SK-N-SH (cell line): ENCODE measurements at regions not wholly inside any gene's neighbourhood (a gene's known extent, or its start where the extent isn't known, plus 50 kb on each side); places are given as distances from the start of the nearest gene placed in this dataset.

Experiments
- POLR2AphosphoS5 ChIP-seq: IDR thresholded peaks from 2 replicates; pipeline ENCODE4 v1.6.1; 2012; ENCODE audit warnings: low read depth, low read length
- YY1 ChIP-seq: IDR thresholded peaks from 2 replicates; pipeline ENCODE4 v1.4.0; 2012; ENCODE audit warnings: low read depth, mild to moderate bottlenecking

DNA sequence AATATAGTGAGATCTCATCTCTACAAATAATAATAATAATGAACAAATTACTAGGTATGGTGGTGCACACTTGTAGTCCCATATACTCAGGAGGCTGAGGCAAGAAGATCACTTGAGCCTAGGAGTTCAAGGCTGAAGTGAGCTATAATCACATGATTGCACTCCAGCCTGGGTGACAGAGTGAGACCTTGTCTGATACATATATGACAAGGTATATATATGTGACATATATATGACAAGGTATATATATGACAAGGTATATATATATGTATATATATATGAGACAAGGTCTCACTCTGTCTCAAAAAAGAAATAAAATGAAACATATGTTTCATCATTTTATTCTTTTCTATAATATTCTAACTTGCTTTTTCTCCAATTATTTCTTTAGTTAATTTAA is 278.1 kb upstream of the TET2 start:
- TF ChIP-seq POLR2AphosphoS5, result no peak
- TF ChIP-seq YY1, result no peak
